ENCODE measurements at regions not wholly inside any gene's neighbourhood (a gene's known extent, or its start where the extent isn't known, plus 50 kb on each side); places are given as distances from the start of the nearest gene placed in this dataset.

DNA sequence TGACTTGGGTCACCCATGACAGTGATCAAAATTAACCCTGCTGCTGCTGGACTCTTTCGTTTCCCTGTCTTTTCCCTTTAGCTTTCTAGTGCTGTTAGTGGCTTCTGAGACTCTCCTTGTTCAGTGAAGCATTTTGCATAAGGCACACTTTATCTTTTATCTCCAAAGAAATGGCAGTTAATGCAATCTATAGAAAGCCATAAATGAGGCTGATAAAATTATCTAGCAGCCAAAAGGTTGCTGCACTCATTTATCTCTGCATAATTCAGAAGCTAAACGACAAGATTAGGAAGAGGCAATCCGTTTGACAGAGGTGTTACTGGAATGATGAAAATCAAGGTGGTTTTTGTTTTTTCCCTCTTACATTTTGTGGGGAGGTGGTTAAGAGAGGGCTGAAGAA, 1109.5 kb upstream of the EEF2KMT start:
- DNase-seq (ENCODE audit: low read depth): no peak

DNA sequence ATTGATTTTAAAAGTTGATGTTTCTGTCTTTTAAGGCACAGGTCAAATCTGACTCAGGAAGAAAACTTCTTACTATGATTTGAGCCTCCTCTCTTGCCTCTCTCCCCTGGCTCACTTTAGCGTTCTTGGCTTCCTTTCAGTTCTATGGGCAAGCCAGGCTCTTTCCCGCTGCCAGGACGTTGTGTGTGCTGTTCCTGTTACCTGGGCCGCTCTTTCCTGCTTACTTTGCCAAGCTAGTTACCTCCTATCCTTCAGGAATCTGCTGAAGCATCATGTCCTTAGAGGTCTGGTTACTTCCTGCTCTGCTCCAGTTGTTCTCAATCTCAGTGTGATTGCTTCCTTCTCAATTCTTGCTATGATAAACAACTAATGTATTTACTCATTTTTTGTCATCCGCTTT, 1108.5 kb upstream of the EEF2KMT start:
- no peak for DNase-seq (ENCODE audit: low read depth)

DNA sequence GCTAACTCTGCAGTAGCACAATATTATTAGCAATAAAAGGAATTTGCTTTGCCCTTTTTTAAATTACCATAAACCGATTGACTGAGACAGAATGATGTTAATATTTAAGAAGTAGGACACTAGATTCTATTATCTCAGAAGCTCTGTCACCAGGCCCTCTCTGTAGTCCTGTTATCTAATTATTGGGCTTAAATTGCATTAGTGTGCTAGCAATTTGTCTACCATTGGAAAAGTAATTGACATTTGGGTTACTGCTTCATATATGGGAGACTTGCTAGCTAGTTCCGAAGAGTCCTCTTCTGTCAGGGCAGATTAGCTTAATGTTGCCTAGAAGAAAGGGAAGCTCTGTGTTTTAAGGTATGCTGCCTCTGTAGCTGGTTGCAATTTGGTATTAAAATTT, 1107.3 kb upstream of the EEF2KMT start:
- no peak for DNase-seq (ENCODE audit: low read depth)

- DNase-seq (ENCODE audit: low read depth): no peak
These were observed 1103.3 kb upstream of the EEF2KMT start for GRCh38 chr16:6200861-6201260.

DNA sequence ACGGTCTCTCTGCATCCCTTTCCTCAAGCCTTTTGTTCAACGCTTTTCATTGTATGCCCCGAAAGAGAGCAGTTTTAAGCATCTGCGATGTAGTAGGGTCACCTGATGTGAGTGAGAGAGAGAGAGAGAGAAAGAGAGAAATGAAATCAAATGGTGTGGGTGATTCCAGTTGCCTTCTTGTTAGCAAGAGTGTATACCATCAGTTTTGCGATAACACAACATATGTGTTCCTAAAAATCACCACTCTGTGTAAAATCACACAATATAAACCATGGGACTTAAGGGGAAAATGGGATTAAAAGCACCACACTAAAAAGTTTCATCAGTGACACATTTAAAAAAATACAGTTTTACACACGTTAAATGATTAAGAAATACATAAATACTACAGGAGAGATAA, 1102.7 kb upstream of the EEF2KMT start:
- no peak for DNase-seq (ENCODE audit: low read depth)

- no peak for DNase-seq (ENCODE audit: low read depth)
These were observed 1098.4 kb upstream of the EEF2KMT start for GRCh38 chr16:6195966-6196365.

- peak; percentile 56 for DNase-seq (ENCODE audit: low read depth)
These were observed 1096.1 kb upstream of the EEF2KMT start for GRCh38 chr16:6193718-6194117.

DNA sequence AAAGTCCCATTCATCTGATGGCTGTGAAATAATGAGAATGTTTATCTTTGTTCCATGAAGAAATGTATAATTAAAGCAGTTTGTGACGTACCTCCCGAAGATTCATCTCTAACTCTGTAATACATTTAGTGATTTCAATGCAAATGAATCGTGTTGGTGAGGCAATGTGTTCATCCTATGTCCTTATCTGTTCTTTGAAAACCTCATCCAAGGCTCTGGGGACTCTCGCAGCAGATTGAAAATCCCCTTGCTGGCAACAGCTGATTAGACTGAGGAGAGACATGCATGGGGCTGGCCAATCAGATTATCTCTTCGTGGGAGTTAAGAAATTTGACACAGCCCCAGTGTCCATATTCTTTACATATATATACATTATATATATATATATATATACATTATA, 1095.4 kb upstream of the EEF2KMT start:
- DNase-seq (ENCODE audit: low read depth): no peak

DNA sequence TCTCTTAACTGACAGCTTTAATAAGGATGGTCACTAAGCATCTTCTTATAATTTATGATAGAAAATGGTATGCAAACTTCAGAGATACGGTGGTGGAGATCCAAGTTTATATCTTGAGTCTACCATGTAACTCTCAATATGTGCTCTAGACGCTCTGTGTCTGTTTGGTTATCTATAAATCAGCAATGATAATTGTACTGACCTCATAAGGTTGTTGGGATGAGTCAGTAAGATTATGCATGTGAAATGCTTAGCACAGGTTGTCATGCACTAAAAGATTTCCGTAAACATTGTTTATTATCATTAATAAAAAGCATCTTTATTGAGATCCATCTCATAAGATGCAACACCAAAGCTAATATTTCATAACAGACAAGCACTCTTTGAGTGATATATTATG, 1094.9 kb upstream of the EEF2KMT start:
- DNase-seq (ENCODE audit: low read depth): no peak

- DNase-seq (ENCODE audit: low read depth): no peak
These were observed 1093.2 kb upstream of the EEF2KMT start for GRCh38 chr16:6190776-6191175.

- no peak for DNase-seq (ENCODE audit: low read depth)
These were observed 1091.6 kb upstream of the EEF2KMT start for GRCh38 chr16:6189216-6189615.

- no peak for DNase-seq (ENCODE audit: low read depth)
These were observed 1080.1 kb upstream of the EEF2KMT start for GRCh38 chr16:6177616-6178180.

DNA sequence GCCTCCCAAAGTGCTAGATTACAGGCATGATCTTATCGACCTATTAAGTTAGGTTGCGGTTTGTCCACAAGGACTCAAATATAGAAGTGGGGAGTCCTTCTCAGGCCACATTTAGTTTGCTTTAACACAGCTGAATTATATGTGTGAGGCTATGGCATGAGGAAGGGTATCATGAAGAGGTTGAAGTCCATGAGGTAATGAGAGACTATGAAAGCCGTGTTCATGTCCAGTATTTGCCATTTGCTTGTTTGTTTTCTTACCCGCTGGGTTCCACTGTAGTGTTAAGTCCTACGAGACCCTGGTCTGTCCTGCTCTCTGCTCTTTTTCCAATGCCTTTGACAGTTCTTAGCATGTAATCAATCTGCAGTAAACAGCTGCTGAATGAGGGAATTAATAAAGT, 1072.4 kb upstream of the EEF2KMT start:
- no peak for DNase-seq (ENCODE audit: low read depth)

- DNase-seq (ENCODE audit: low read depth): peak; percentile 67
These were observed 1067.9 kb upstream of the EEF2KMT start for GRCh38 chr16:6165330-6165979.

DNA sequence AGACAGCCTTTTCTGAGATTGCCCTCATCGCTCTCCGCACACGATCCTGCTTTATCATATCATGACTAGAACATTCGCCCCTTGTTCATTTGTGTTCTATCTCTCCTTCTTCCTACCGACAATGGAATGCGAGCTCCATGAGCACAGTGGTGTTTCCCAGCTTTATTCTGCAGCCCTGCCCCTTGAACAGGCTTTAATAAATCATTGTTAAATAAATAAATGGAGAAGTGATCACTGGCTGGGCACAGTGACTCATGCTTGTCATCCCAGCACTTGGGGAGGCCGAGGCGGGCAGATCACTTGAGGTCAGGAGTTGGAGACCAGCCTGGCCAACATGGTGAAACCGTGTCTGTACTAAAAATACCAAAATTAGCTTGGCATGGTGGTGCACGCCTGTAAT, 1063.3 kb upstream of the EEF2KMT start:
- DNase-seq (ENCODE audit: low read depth): peak; percentile 92

DNA sequence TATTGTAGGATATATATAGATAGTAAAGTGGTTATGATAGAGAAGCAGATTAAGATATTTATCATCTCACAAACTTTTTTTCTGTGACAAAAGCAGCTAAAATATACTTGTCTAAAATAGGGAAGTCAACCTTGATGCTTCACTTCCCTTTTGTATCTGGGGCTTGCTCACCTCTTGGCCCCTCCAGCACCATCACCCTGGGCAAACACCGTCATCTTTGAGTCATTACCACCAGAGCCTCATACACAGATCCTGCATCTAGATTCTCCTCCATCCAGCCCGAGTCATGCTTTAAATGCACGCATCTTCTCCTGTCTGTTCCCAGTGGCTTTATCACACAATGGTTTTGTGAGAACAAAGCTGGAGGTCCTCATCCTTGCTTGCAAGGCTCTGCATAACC, 1062.7 kb upstream of the EEF2KMT start:
- peak; percentile 94 for DNase-seq (ENCODE audit: low read depth)

DNA sequence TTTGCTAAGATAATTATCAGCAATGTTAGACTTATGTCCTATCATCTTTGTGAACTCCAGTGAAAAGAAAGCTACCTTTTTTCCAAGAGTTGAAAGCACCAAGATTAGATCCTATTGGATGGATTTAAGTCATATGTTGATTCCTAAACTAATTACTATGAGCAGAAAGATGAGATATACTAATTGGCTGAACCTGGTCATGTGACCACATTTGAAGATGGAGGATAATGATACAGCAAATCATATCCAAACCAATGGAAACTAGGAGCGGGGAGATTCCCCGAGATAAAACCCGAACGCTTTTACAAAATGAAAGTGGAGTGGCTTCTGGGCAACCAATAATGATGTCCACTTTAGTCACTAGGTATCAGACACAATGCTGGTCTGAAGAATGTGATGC, 1060.2 kb upstream of the EEF2KMT start:
- peak; percentile 74 for DNase-seq (ENCODE audit: low read depth)

GRCh38 chr16:6155271-6155670, 1057.7 kb upstream of the EEF2KMT start:
- no peak for DNase-seq (ENCODE audit: low read depth)

GRCh38 chr16:6153901-6154300, 1056.3 kb upstream of the EEF2KMT start:
- peak; percentile 78 for DNase-seq (ENCODE audit: low read depth)

GRCh38 chr16:6149031-6149430, 1051.4 kb upstream of the EEF2KMT start:
- no peak for DNase-seq (ENCODE audit: low read depth)

- peak; percentile 60 for DNase-seq (ENCODE audit: low read depth)
These were observed 1050.8 kb upstream of the EEF2KMT start for GRCh38 chr16:6148361-6148760.

DNA sequence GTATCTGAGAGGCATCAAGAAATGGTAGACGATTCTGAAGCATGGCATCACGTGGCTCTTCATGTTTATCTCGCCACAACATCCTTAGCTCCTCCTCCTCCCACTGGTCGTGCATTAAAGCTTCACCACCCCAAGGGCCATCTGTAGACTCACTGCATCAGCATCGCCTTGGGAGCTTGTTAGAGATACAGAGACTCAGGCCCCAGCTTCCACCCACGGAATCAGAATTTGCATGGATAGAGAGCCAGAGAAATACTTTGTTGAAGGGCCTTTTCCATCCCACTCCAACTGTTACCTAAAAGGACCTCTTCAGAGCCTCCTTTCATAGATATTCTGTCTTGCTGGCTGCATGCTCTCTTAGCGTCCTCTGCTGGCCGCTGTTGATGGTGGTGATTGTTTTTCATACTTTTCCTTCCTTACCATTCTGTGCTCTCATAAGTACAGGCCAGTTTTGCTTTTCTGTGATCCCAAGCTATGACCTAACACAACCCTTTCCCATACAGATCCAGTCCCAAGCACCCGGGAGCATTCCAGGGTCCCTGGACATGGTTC, 1049.4 kb upstream of the EEF2KMT start:
- peak; percentile 53 for DNase-seq (ENCODE audit: low read depth)

GRCh38 chr16:6146356-6146755, 1048.8 kb upstream of the EEF2KMT start:
- no peak for DNase-seq (ENCODE audit: low read depth)

DNA sequence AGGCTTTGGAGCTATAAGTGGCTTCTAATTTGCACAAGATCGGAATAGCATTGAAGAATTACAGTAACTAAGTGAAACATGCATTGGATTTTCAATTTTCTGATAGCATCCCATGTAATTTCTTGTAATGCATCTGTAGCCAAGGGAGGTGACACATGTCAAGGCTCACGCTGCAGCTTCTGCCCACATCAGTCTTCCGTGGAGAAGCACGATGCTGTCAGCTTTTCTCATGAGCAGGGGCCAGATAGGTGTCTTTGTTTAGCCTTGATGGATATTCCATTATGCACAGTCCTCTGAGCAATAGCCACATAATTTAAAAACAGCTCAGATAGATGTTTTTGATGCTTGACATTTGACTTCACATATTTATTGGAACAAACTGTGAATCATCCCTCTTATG, 1046.9 kb upstream of the EEF2KMT start:
- no peak for DNase-seq (ENCODE audit: low read depth)

Data from M059J (cell line).